ENCODE measurements at regions not wholly inside any gene's neighbourhood (a gene's known extent, or its start where the extent isn't known, plus 50 kb on each side); places are given as distances from the start of the nearest gene placed in this dataset.

DNA sequence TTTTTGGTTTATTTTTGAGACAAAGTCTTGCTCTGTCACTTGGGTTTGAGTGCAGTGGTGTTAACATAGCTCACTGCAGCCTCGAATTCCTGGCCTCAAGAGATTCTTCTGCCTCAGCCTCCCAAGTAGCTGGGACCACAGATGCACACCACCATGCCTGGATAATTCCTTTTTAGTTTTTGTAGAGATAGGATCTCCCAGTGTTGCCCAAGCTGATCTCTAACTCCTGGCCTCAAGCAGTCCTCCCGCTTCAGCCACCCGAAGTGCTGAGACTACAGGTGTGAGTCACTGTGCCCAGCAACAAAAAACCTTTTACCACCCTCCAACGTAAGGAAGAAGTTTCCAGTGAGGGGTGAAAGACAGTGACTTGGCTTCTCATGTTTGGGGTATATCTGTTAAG lies 81.1 kb upstream of the TSHZ3 start:
- TF ChIP-seq, protein P1, sequence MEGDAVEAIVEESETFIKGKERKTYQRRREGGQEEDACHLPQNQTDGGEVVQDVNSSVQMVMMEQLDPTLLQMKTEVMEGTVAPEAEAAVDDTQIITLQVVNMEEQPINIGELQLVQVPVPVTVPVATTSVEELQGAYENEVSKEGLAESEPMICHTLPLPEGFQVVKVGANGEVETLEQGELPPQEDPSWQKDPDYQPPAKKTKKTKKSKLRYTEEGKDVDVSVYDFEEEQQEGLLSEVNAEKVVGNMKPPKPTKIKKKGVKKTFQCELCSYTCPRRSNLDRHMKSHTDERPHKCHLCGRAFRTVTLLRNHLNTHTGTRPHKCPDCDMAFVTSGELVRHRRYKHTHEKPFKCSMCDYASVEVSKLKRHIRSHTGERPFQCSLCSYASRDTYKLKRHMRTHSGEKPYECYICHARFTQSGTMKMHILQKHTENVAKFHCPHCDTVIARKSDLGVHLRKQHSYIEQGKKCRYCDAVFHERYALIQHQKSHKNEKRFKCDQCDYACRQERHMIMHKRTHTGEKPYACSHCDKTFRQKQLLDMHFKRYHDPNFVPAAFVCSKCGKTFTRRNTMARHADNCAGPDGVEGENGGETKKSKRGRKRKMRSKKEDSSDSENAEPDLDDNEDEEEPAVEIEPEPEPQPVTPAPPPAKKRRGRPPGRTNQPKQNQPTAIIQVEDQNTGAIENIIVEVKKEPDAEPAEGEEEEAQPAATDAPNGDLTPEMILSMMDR (conservative IDR thresholded peaks at IDR 0.05; ENCODE audit: low read length): no peak
- no peak for TF ChIP-seq EZH2phosphoT487 (IDR thresholded peaks at IDR 0.05; ENCODE audit: borderline replicate concordance, low read depth, low read length)
